Natural killer cell (primary cell): ENCODE measurements at regions not wholly inside any gene's neighbourhood (a gene's known extent, or its start where the extent isn't known, plus 50 kb on each side); places are given as distances from the start of the nearest gene placed in this dataset.

Experiments used
- ATAC-seq, 3 donors: fragments of 150-1000 bp in 2 of 3; fragments of 200-7000 bp in 1 of 3; cut with Tn5 transposase; 1 replicate in 1 of 3; 2 replicates in 2 of 3; pipeline ENCODE4 v1.10.0; 2021; ENCODE audit warnings: mild to moderate bottlenecking in 2 of 3, moderate library complexity in 2 of 3
- DNase-seq, 2 donors: peaks; one replicate each; pipeline versions ENCODE4 v3.0.0 to v3.0.0-alpha.2; 2013 to 2021; ENCODE audit warnings: mixed read lengths in 1 of 2
- H3K27ac ChIP-seq: one replicate; pipeline ENCODE4 v1.5.1; 2013; ENCODE audit warnings: mild to moderate bottlenecking, low read length
- H3K27me3 ChIP-seq: one replicate; pipeline ENCODE4 v1.6.1; 2013; ENCODE audit warnings: low read length; ENCODE audit not compliant: control insufficient read depth, insufficient read depth
- H3K36me3 ChIP-seq: one replicate; pipeline ENCODE4 v1.6.1; 2013; ENCODE audit warnings: low read length; ENCODE audit not compliant: control insufficient read depth, insufficient read depth
- H3K4me1 ChIP-seq: one replicate; pipeline ENCODE4 v1.6.1; 2013; ENCODE audit warnings: low read length; ENCODE audit not compliant: control insufficient read depth, insufficient read depth
- H3K4me3 ChIP-seq: one replicate; pipeline ENCODE4 v1.5.1; 2013; ENCODE audit warnings: low read length
- H3K9me3 ChIP-seq: one replicate; pipeline ENCODE4 v1.6.1; 2013; ENCODE audit warnings: low read length; ENCODE audit not compliant: control insufficient read depth, insufficient read depth
- H3K27ac Mint-ChIP-seq, 2 donors: one replicate each; pipeline ENCODE4 v1.8.0; 2022; ENCODE audit warnings: mild to moderate bottlenecking in 2 of 2, mixed read lengths in 2 of 2, moderate library complexity in 1 of 2
- H3K27me3 Mint-ChIP-seq, 2 donors: one replicate each; pipeline ENCODE4 v1.8.0; 2022; ENCODE audit warnings: low read depth in 2 of 2, mixed read lengths in 2 of 2
- H3K36me3 Mint-ChIP-seq: one replicate; pipeline ENCODE4 v1.8.0; 2022; ENCODE audit warnings: mixed read lengths
- H3K4me1 Mint-ChIP-seq, 2 donors: one replicate each; pipeline ENCODE4 v1.8.0; 2022; ENCODE audit warnings: mixed read lengths in 2 of 2
- H3K4me3 Mint-ChIP-seq: one replicate; pipeline ENCODE4 v1.8.0; 2022; ENCODE audit warnings: mild to moderate bottlenecking, moderate library complexity, mixed read lengths
- H3K9me3 Mint-ChIP-seq, 2 donors: one replicate each; pipeline ENCODE4 v1.8.0; 2022; ENCODE audit warnings: mixed read lengths in 2 of 2
- CTCF ChIP-seq: fragments of 200-600 bp; IDR thresholded peaks from one replicate; pipeline ENCODE4 v1.8.0; 2022; ENCODE audit warnings: antibody characterized with exemption
- WGBS: methylation state at CpG from one replicate; pipeline ENCODE4 v1.1.7; 2013; ENCODE audit warnings: missing lambda C conversion rate; ENCODE audit not compliant: insufficient coverage; 5-methylcytosine and 5-hydroxymethylcytosine counted together
- intact Hi-C: fragments of 100-400 bp; cut with micrococcal nuclease; formaldehyde crosslinking; loops from one replicate; pipeline ENCODE4 v1.14.2; 2022

- Histone ChIP-seq H3K9me3 (no peaks in the 10 kb centered on the region), H3K36me3 (no peaks in the 10 kb centered on the region), H3K27me3 (no peaks in the 10 kb centered on the region), H3K27ac (no peak overlapping the region), H3K4me1 (no peaks in the 10 kb centered on the region), H3K4me3 (no peak overlapping the region)
- H3K4me1 Mint-ChIP-seq, result no peaks in the 10 kb centered on the region
- H3K27ac Mint-ChIP-seq, result no peak overlapping the region
- H3K27me3 Mint-ChIP-seq, result peaks cover 0 to 7% of the 10 kb centered on the region in 2 donors
- intact Hi-C loops, result no loop called here
- TF ChIP-seq CTCF, result no peak
- no peaks in the 10 kb centered on the region for H3K36me3 Mint-ChIP-seq
- no peak for ATAC-seq
- no peak overlapping the region for H3K4me3 Mint-ChIP-seq
- H3K9me3 Mint-ChIP-seq, result no peaks in the 10 kb centered on the region
- DNase-seq, result no peak
These were observed 135.1 kb upstream of the MROH9 start for GRCh38 chr1:170800265-170800664.

DNA sequence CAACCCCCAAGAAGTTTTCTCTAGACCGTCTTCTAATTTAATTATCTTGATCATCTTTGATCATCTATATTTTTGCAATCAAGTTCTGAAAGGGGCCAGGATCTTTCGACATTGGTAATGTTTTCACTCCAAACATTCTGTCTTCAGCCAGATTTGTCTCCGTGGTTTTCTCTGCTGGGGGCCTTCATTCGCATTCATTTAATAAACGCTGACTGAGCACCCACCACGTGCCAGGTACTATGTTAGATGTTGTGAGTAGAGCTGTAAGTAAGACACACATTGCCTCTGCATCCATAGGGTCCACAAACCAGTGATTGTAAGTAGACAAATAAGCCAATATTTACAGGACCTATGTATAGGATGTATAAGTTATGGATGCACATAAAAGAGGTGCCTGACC lies 134.5 kb upstream of the MROH9 start:
- Mint-ChIP-seq H3K9me3 (no peaks in the 10 kb centered on the region), H3K36me3 (no peaks in the 10 kb centered on the region), H3K27me3 (peaks cover 0 to 7% of the 10 kb centered on the region in 2 donors), H3K4me3 (no peak overlapping the region), H3K4me1 (no peaks in the 10 kb centered on the region), H3K27ac (no peak overlapping the region)
- Histone ChIP-seq H3K9me3 (no peaks in the 10 kb centered on the region), H3K27ac (no peak overlapping the region), H3K4me1 (no peaks in the 10 kb centered on the region), H3K4me3 (no peak overlapping the region), H3K36me3 (no peaks in the 10 kb centered on the region), H3K27me3 (no peaks in the 10 kb centered on the region)
- DNase-seq (no peak), ATAC-seq (no peak)
- no peak for TF ChIP-seq CTCF
- WGBS, result 68% methylated on average over 5 of the region's 6 CpGs
- intact Hi-C loops, result no loop called here

DNA sequence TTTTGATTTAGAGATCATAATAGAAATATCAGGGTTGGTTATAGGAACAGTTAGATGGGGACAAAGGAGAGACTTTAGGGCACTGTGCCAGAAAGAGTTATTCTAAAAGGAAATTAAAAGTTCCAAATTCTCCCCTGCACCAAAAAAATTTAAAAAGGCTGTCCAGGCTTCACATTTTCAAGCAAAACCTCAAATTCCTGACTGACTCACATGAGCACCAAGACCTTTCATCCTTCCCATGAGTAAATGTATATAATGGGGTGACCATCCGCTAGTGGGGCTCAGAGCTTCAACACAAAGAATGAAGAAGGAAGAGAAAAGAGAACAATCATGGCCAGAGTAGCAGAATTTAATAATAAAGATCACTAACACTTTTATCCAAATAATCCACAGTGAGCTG lies 131.6 kb upstream of the MROH9 start:
- Histone ChIP-seq H3K27ac (no peak overlapping the region), H3K9me3 (no peaks in the 10 kb centered on the region), H3K36me3 (no peaks in the 10 kb centered on the region), H3K4me3 (no peak overlapping the region), H3K4me1 (no peaks in the 10 kb centered on the region), H3K27me3 (no peaks in the 10 kb centered on the region)
- DNase-seq (no peak), ATAC-seq (no peak)
- WGBS, result no CpG with 5 or more reads among the region's 1 CpG
- H3K36me3 Mint-ChIP-seq, result no peaks in the 10 kb centered on the region
- no peak overlapping the region for H3K27ac Mint-ChIP-seq
- peaks cover 0 to 7% of the 10 kb centered on the region in 2 donors for H3K27me3 Mint-ChIP-seq
- no peak overlapping the region for H3K4me3 Mint-ChIP-seq
- intact Hi-C loops, result no loop called here
- no peak for TF ChIP-seq CTCF
- no peaks in the 10 kb centered on the region for H3K9me3 Mint-ChIP-seq
- no peaks in the 10 kb centered on the region for H3K4me1 Mint-ChIP-seq

DNA sequence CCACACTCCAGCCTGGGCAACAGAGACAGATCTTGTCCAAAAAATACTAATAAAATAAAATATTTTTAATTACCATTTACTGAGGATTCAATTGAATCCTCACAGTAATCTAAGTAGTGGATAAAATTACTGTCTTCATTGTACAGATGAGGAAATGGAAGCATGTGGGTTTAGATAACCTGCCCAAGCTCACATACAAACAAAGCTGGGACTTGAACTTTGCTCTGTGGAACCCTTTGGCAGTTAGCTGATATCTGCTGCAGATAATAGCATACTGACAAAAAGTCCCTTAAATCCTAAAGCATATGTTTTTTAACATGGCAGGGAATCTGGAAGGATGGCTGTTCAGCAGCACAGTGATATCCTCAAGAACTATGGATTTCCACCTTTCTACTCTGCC lies 130.9 kb upstream of the MROH9 start:
- no peak for TF ChIP-seq CTCF
- Histone ChIP-seq H3K27me3 (no peaks in the 10 kb centered on the region), H3K4me1 (no peaks in the 10 kb centered on the region), H3K9me3 (no peaks in the 10 kb centered on the region), H3K4me3 (no peak overlapping the region), H3K27ac (no peak overlapping the region), H3K36me3 (no peaks in the 10 kb centered on the region)
- no peaks in the 10 kb centered on the region for H3K4me1 Mint-ChIP-seq
- no peaks in the 10 kb centered on the region for H3K36me3 Mint-ChIP-seq
- H3K4me3 Mint-ChIP-seq, result no peak overlapping the region
- no peaks in the 10 kb centered on the region for H3K9me3 Mint-ChIP-seq
- intact Hi-C loops, result no loop called here
- ATAC-seq (no peak), DNase-seq (no peak)
- no peak overlapping the region for H3K27ac Mint-ChIP-seq
- peaks cover 0 to 7% of the 10 kb centered on the region in 2 donors for H3K27me3 Mint-ChIP-seq
